MM.1S (cell line): ENCODE measurements at regions not wholly inside any gene's neighbourhood (a gene's known extent, or its start where the extent isn't known, plus 50 kb on each side); places are given as distances from the start of the nearest gene placed in this dataset.
A peak's percentile ranks its signal among the peaks of the same experiment; 100 is the strongest.

Source experiments
- DNase-seq: peaks from one replicate; pipeline ENCODE4 v3.0.0-alpha.2; 2015
- H2AFZ ChIP-seq: fragments of 300-600 bp; sonication (generic); 2 replicates; pipeline ENCODE4 v1.6.0; 2016; ENCODE audit warnings: antibody characterized with exemption, low read length
- H3F3A ChIP-seq: fragments of 300-600 bp; sonication (generic); 2 replicates; pipeline ENCODE4 v1.6.1; 2016; ENCODE audit warnings: mild to moderate bottlenecking, antibody characterized with exemption, low read length, moderate library complexity, mixed read lengths; ENCODE audit not compliant: insufficient read depth
- H3K27ac ChIP-seq: fragments of 300-600 bp; sonication (generic); 2 replicates; pipeline ENCODE4 v1.5.1; 2016; ENCODE audit warnings: mild to moderate bottlenecking, low read length
- H3K27me3 ChIP-seq: fragments of 300-600 bp; sonication (generic); replicated peaks from 2 replicates; pipeline ENCODE4 v1.6.0; 2016; ENCODE audit warnings: low read length; ENCODE audit not compliant: insufficient read depth
- H3K36me3 ChIP-seq: fragments of 300-600 bp; sonication (generic); replicated peaks from 2 replicates; pipeline ENCODE4 v1.6.1; 2016; ENCODE audit warnings: mild to moderate bottlenecking, low read length, mixed read lengths; ENCODE audit not compliant: insufficient read depth
- H3K4me1 ChIP-seq: fragments of 300-600 bp; sonication (generic); 2 replicates; pipeline ENCODE4 v1.6.1; 2016; ENCODE audit warnings: low read length, mixed read lengths
- H3K4me2 ChIP-seq: fragments of 300-600 bp; sonication (generic); 2 replicates; pipeline ENCODE4 v1.6.0; 2016; ENCODE audit warnings: low read depth, low read length
- H3K4me3 ChIP-seq: fragments of 300-600 bp; sonication (generic); 2 replicates; pipeline ENCODE4 v1.5.1; 2016; ENCODE audit warnings: low read length, mixed read lengths
- H3K79me2 ChIP-seq: fragments of 300-600 bp; sonication (generic); 2 replicates; pipeline ENCODE4 v1.6.1; 2016; ENCODE audit warnings: mixed run types, low read length, mixed read lengths
- H3K9ac ChIP-seq: fragments of 300-600 bp; sonication (generic); 2 replicates; pipeline ENCODE4 v1.6.1; 2016; ENCODE audit warnings: low read length, mixed read lengths
- H3K9me2 ChIP-seq: fragments of 300-600 bp; sonication (generic); replicated peaks from 2 replicates; pipeline ENCODE4 v1.6.1; 2016; ENCODE audit warnings: mild to moderate bottlenecking, low read length, mixed read lengths; ENCODE audit not compliant: insufficient read depth
- H3K9me3 ChIP-seq: fragments of 300-600 bp; sonication (generic); replicated peaks from 2 replicates; pipeline ENCODE4 v1.6.1; 2016; ENCODE audit warnings: mild to moderate bottlenecking, low read length, mixed read lengths; ENCODE audit not compliant: insufficient read depth
- H4K20me1 ChIP-seq: fragments of 300-600 bp; sonication (generic); 2 replicates; pipeline ENCODE4 v1.6.1; 2016; ENCODE audit warnings: mild to moderate bottlenecking, low read length, moderate library complexity, mixed read lengths; ENCODE audit not compliant: insufficient read depth
- EZH2 ChIP-seq: fragments of 300-600 bp; sonication (generic); optimal IDR thresholded peaks from 2 replicates; pipeline ENCODE3; 2017; ENCODE audit warnings: low read depth, mild to moderate bottlenecking, antibody characterized with exemption, low read length, mixed read lengths
- EZH2phosphoT487 ChIP-seq: fragments of 300-600 bp; sonication (generic); IDR thresholded peaks from 2 replicates; pipeline ENCODE4 v1.6.1; 2018; ENCODE audit warnings: antibody characterized with exemption, low read length
- TF ChIP-seq, protein P1 (sequence below): fragments of 300-600 bp; sonication (generic); IDR thresholded peaks from 2 replicates; pipeline ENCODE4 v1.5.1; 2016; ENCODE audit warnings: antibody characterized with exemption, low read length, mixed read lengths

DNA sequence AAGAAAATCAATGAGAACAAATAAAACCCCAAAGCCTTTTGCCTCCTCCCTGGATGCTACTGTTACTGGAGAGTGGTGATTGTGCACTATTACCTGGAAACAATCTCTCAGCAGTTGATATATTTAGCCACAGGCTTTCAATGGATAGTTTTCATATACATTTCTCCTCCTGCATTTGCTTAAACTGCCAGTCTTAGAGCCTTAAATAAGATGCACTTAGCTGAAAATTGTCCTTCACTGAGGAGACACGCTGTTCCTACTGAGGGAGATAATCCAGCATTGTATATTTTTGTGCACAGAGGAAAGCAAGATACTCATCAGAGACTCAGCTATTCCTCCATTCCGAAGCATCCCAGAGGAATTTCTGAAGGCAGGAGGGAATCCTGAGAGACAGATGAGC is 520.2 kb upstream of the C16orf82 start:
- no peak overlapping the region for H2AFZ ChIP-seq
- H3K36me3 ChIP-seq, result no peaks in the 10 kb centered on the region
- no peaks in the 10 kb centered on the region for H3K9me2 ChIP-seq
- no peak overlapping the region for H3K9ac ChIP-seq
- DNase-seq, result no peak
- H3K79me2 ChIP-seq, result no peaks in the 10 kb centered on the region
- H4K20me1 ChIP-seq, result no peaks in the 10 kb centered on the region
- no peaks in the 10 kb centered on the region for H3K27me3 ChIP-seq
- no peaks in the 10 kb centered on the region for H3F3A ChIP-seq
- H3K4me2 ChIP-seq, result no peak overlapping the region
- peaks cover 17% of the 10 kb centered on the region for H3K4me1 ChIP-seq
- H3K9me3 ChIP-seq, result no peaks in the 10 kb centered on the region
- TF ChIP-seq EZH2, result no peak
- no peak for TF ChIP-seq EZH2phosphoT487
- TF ChIP-seq, protein P1, sequence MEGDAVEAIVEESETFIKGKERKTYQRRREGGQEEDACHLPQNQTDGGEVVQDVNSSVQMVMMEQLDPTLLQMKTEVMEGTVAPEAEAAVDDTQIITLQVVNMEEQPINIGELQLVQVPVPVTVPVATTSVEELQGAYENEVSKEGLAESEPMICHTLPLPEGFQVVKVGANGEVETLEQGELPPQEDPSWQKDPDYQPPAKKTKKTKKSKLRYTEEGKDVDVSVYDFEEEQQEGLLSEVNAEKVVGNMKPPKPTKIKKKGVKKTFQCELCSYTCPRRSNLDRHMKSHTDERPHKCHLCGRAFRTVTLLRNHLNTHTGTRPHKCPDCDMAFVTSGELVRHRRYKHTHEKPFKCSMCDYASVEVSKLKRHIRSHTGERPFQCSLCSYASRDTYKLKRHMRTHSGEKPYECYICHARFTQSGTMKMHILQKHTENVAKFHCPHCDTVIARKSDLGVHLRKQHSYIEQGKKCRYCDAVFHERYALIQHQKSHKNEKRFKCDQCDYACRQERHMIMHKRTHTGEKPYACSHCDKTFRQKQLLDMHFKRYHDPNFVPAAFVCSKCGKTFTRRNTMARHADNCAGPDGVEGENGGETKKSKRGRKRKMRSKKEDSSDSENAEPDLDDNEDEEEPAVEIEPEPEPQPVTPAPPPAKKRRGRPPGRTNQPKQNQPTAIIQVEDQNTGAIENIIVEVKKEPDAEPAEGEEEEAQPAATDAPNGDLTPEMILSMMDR, result no peak
- no peak overlapping the region for H3K27ac ChIP-seq
- no peak overlapping the region for H3K4me3 ChIP-seq

DNA sequence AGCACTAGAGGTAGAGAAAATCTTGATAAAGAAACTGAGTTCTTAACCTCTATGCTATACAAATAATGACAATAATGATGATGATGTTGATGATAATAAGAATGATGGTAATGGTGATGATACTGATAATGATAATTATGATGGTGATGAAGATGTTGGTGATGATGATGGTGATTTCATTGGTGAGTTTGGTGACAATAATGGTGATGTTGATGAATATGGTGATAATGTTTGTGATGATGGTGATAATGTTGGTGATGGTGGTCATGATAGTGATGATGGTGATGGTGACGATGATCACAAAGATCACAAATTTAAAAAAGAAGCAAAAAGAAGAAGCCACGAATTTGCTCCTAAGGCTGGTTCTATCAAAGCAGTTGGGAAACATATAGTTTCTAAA is 519.0 kb upstream of the C16orf82 start:
- H3K9ac ChIP-seq, result no peak overlapping the region
- H3K79me2 ChIP-seq, result no peaks in the 10 kb centered on the region
- H4K20me1 ChIP-seq, result no peaks in the 10 kb centered on the region
- no peak overlapping the region for H2AFZ ChIP-seq
- peaks cover 17% of the 10 kb centered on the region for H3K4me1 ChIP-seq
- H3K4me2 ChIP-seq, result no peak overlapping the region
- TF ChIP-seq, protein P1, result no peak
- TF ChIP-seq EZH2phosphoT487, result no peak
- no peak for TF ChIP-seq EZH2
- H3K4me3 ChIP-seq, result no peak overlapping the region
- no peaks in the 10 kb centered on the region for H3K9me2 ChIP-seq
- H3K9me3 ChIP-seq, result no peaks in the 10 kb centered on the region
- H3K27ac ChIP-seq, result no peak overlapping the region
- H3F3A ChIP-seq, result no peaks in the 10 kb centered on the region
- no peaks in the 10 kb centered on the region for H3K27me3 ChIP-seq
- no peaks in the 10 kb centered on the region for H3K36me3 ChIP-seq
- no peak for DNase-seq

DNA sequence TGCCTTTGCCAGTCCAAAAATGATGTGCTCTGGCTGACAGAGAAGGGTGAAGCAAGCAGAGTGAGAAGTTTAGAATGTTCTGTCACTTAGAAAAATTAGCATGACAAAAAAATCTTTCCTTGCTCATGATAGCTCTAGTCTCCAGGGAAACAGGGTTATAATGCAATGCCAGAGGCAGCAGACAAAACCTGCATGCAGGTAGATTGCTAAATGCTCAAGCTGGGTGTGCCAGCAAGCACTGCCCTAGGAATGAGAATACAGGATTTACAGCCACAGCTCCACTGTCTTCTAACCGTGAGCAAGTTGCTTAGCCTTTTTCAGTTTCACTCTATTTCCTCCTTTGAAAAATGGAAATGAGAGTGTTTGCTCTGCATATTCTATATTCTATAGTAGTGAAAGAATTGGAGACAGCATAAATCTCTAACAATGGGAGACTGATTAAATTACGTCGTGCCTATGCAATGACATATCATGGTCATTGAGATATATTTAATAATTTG is 516.6 kb upstream of the C16orf82 start:
- Histone ChIP-seq H3K36me3 (no peaks in the 10 kb centered on the region), H3K9ac (no peak overlapping the region), H3K4me1 (peaks cover 17% of the 10 kb centered on the region), H3K9me3 (no peaks in the 10 kb centered on the region), H2AFZ (no peak overlapping the region), H3K4me2 (peak overlapping the region; percentile 38; the same call in 1 of the 2 replicates), H3F3A (no peaks in the 10 kb centered on the region), H3K4me3 (no peak overlapping the region), H3K27me3 (no peaks in the 10 kb centered on the region), H3K27ac (peak overlapping the region; percentile 43; the same call in 1 of the 2 replicates), H4K20me1 (no peaks in the 10 kb centered on the region), H3K9me2 (no peaks in the 10 kb centered on the region), H3K79me2 (no peaks in the 10 kb centered on the region)
- DNase-seq, result peak; percentile 64
- TF ChIP-seq EZH2phosphoT487 (no peak), EZH2 (no peak)
- TF ChIP-seq, protein P1, result no peak
